HG03103 (cell line): ENCODE measurements at regions not wholly inside any gene's neighbourhood (a gene's known extent, or its start where the extent isn't known, plus 50 kb on each side); places are given as distances from the start of the nearest gene placed in this dataset.
A peak's percentile ranks its signal among the peaks of the same experiment; 100 is the strongest.

ENCODE experiments used
- ATAC-seq: cut with Tn5 transposase; IDR thresholded peaks from one replicate; pipeline ENCODE4 v1.9.1; 2021; ENCODE audit warnings: low read depth; ENCODE audit not compliant: unreplicated experiment

GRCh38 chr6:24016857-24017256 lies 109.2 kb upstream of the NRSN1 start:
- no peak for ATAC-seq

- ATAC-seq, result no peak
These were observed 106.6 kb upstream of the NRSN1 start for GRCh38 chr6:24019393-24019792.

DNA sequence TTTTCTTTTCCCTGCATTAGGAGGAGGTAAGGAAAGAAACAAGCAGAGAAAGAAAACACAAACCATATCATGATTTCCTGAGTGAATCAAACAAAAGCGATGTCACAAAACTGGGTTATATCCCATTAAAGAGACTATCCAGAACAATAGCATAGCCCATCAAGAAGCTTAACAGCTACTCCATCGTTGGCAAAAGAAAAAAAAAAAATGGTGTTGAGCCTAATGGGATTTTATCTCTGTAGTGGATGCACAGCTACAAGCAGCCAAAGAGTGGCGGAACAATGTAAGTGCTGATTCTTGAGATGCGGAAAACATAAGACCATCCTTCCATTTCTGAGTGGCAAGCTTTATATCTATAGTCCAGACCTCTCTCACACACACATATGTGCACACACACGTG lies 106.2 kb upstream of the NRSN1 start:
- no peak for ATAC-seq

DNA sequence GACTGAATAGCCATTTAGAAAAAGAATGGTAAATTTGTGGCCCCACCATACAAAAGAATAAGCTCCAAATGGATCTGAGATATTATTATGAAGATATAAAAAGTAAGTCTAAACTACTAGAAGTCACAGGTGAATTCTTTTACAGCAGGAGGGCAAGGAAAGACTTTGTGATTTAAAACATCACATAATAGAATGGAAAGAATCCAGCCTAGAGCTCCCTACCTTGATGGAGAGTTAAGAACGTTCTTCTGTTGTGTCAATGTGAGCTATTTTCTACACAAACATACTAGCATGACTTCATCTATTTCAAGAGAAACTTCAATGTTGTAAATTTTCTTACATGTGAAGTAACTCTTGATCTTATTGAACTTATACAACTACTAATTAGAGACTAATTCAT lies 100.0 kb upstream of the NRSN1 start:
- no peak for ATAC-seq

DNA sequence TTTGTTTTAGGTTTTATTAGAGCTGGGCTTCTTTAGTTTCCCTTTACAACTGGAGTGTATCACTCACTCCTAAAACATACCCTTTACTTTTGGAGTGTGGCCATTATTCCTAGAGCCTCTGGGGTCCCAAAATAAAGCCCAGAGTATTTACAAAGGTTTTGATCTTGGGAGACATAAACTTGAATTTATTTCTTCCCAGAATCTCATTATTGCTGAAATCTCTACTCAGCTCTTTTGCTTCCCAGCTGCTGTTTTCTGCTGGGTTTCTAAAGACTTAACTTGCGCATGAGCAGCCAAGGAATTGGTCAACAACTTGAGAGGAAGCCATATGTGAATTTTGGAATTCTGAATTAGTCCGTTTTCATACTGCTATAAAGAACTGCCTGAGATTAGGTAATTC lies 94.5 kb upstream of the NRSN1 start:
- no peak for ATAC-seq

- ATAC-seq, result no peak
These were observed 92.9 kb upstream of the NRSN1 start for GRCh38 chr6:24032896-24033688.

GRCh38 chr6:24043848-24044247 lies 82.2 kb upstream of the NRSN1 start:
- ATAC-seq, result no peak

DNA sequence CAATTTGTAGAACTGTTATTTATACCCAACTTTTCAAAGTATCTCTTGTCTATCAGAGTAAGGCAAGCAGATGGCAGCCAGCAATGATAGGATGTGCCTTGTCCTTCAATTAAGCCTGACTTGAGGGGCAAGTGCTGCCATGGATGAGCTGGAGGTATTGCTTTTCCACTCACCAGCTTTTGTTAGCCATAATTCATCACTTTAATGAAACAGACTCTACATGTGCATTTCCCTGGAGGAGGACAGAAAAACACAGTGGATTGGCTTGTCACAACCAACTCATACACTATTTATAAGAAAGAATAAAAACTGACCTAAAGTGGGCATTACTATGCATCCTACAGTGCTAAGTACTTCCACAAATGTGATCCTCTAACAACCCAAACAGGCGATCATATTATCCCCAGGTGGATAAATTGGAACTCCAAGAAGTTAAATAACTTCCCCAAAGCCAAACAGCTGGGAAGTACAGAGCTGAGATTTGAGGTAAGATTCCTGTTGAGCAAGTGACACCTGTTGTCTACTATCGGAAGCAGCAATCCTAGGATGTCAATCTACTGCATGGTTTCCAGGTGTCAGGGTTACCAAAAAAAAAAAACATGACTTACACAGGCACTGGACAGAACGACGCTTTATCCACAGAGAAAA lies 73.9 kb upstream of the NRSN1 start:
- no peak for ATAC-seq

- no peak for ATAC-seq
These were observed 73.4 kb upstream of the NRSN1 start for GRCh38 chr6:24052590-24052961.

DNA sequence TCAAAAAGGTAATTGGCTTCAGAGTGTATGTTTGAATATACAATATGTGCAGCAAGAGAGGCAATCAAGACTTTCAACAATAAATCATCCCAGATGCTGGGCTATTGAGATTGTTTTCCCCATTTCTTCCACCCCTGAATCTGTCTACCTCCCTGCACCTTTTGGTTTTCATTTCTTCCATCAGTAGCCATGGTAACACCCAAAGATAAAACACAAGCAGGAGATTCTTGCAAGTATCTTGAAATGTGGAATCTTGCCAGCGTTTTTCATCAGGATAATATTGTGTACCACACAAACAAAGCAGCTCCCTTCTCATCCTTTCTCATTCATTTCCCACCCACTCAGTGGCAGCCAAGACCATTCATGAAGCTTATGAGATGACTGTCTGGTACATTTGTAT lies 73.0 kb upstream of the NRSN1 start:
- no peak for ATAC-seq

GRCh38 chr6:24054388-24054787 lies 71.6 kb upstream of the NRSN1 start:
- no peak for ATAC-seq

DNA sequence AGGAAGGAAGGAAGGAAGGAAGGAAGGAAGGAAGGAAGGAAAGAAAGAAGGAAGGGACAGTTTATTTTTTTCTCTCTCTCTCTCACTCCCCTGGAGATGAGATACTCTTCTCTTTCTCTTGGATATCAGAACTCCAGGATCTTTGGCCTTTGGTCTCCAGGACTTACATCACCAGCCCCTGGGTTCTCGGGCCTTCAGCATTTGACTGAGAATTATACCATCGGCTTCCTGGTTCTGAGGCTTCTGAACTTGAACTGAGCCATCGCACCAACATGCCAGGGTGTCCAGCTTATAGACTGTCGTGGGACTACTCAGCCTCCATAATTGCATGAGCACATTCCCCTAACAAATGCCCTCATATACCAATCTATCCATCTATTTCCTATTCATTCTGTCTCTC lies 69.4 kb upstream of the NRSN1 start:
- no peak for ATAC-seq

DNA sequence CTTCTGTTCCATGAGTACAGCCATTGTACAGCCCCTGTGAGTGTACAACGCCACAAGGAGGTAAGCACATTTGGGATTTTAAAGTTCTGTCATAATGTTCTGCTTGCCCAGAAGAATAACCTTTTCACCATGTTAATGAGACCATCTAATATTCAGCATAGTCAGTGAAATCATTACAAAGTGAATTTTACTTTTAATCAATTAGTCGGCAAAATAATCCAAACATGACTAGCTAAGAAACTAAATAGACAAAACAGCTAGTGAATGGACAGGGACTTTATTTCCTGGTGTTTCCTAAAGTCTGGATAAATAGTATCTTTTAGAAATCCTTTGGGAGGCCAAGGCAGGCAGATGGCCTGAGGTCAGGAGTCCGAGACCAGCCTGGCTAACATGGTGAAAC lies 69.0 kb upstream of the NRSN1 start:
- no peak for ATAC-seq

- peak; percentile 90 for ATAC-seq
These were observed 64.8 kb upstream of the NRSN1 start for GRCh38 chr6:24060982-24061754.

- no peak for ATAC-seq
These were observed 61.9 kb upstream of the NRSN1 start for GRCh38 chr6:24064106-24064505.

DNA sequence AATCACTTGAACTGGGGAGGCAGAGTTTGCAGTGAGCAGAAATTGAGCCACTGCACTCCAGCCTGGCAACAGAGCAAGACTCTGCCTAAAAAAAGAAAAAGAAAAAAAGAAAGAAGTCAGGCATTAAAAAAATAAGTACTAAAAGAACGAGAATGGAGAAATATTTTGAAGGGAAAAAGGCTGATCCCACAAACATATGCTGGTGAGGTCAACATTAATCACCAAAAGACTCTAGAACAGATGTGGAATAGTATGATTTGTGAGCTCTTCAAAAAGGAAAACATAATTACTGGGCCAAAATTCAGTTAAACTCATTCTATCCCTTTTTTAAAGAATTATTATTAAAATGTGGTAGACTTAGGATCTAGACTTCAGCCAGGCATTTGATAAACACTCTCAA lies 61.2 kb upstream of the NRSN1 start:
- ATAC-seq, result no peak

DNA sequence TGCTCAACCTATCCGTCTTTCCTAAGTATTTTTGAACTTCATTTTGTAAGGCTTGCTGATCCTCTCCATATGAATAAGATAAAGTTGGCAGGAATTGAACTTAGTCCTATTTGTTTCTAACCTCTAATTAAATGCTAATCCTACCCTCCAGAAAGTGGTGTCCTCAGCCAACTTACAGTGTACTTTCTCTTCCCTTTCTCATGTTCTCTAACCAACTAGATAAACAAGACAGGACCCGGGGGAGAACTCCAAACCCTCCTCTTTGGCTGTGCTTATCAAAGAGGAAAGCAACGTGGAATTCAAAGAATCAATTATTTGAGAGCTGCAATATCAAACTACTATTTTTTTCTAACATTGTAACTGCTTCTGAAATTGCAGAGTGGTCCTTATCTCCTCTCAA lies 56.5 kb upstream of the NRSN1 start:
- no peak for ATAC-seq

DNA sequence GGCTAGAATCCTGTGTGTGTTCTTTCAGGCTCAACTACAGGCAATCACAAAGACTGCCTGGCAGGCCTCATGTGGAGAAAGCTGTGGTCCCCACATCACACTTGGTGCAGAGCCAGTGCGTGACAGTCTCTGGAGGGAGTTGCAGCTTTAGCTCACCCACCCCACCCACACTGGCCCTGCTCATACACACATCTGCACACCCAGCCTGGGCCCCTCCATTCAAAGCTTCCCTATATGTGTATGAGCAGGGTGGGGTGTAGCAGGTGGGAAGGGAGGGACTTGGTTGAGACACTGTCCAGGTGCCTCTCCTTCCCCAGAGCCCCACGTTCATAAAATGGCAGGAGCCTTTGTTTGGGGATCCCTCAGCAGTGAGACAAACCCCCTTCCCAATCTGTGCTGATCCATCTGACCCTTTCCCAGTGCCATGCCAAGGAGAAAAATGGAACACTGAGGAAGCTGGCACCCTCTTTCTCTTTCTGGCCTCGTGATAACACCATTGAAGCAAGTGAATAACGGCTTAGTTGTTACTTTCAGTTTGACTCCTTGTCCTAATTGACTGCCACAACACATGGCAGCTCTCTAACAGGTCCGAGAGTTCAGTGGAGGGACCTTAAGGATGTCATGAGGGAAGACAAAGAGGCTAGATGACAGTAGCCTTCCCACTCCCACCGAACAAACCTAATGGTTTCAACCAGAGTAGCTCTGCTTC lies 53.8 kb upstream of the NRSN1 start:
- ATAC-seq, result no peak

GRCh38 chr6:24076011-24076410 lies 50.0 kb upstream of the NRSN1 start:
- no peak for ATAC-seq
